ENCODE measurements at regions not wholly inside any gene's neighbourhood (a gene's known extent, or its start where the extent isn't known, plus 50 kb on each side); places are given as distances from the start of the nearest gene placed in this dataset.

DNA sequence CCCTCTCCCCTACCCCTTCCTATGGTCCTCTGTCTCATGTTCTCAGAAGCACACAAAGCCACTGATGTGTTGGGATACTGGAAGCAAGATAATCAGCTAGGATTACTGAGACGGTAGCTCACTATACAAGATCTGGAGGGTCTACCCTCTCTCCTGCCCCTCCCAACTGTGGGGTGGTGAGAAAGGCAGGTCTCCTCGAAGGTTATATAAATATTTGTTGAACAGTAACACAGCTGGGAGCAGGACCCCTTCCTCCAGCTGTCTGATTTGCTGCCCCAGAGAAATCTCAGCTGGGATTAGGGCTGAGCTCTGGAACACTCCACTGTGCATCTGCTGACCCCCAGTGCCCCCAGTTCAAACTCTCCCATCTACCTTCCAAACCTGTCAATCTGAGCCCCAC is 94.2 kb upstream of the IPO9 start:
- TF ChIP-seq CTCF (IDR thresholded peaks at IDR 0.05) (no peak), ZFX (IDR thresholded peaks at IDR 0.05; ENCODE audit: borderline replicate concordance) (no peak)

All from 22Rv1 (cell line).